ENCODE measurements at regions not wholly inside any gene's neighbourhood (a gene's known extent, or its start where the extent isn't known, plus 50 kb on each side); places are given as distances from the start of the nearest gene placed in this dataset.

DNA sequence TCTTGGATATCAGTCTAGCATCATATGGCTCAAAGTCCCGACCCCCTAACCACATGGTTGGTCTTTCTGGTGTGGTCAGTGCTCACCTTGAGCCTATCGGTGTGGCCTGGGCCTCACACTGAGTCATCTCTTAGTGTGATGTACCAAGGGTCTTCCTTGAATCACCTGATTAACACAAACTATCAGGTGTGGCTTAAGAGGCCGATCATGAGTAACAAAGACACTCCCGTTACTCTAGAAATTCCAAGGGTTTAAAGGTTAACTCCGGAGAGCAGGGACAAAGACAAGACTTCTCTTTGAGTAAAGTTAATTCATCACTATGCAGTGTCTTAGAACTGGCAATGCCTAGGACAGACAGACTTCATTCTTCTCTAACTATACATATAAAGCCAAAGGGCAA, 52.3 kb upstream of the ARMC3 start:
- Histone ChIP-seq H3K27ac (no peak overlapping the region), H3K9me3 (no peaks in the 10 kb centered on the region), H3K27me3 (no peaks in the 10 kb centered on the region), H3K4me3 (no peak overlapping the region), H3K36me3 (no peaks in the 10 kb centered on the region), H3K4me1 (no peaks in the 10 kb centered on the region)
- DNase-seq (no peak), FAIRE-seq (no peak), ATAC-seq (no peak)
- intact Hi-C loops (cut with DNase I): no loop called here
- TF ChIP-seq, protein P1, sequence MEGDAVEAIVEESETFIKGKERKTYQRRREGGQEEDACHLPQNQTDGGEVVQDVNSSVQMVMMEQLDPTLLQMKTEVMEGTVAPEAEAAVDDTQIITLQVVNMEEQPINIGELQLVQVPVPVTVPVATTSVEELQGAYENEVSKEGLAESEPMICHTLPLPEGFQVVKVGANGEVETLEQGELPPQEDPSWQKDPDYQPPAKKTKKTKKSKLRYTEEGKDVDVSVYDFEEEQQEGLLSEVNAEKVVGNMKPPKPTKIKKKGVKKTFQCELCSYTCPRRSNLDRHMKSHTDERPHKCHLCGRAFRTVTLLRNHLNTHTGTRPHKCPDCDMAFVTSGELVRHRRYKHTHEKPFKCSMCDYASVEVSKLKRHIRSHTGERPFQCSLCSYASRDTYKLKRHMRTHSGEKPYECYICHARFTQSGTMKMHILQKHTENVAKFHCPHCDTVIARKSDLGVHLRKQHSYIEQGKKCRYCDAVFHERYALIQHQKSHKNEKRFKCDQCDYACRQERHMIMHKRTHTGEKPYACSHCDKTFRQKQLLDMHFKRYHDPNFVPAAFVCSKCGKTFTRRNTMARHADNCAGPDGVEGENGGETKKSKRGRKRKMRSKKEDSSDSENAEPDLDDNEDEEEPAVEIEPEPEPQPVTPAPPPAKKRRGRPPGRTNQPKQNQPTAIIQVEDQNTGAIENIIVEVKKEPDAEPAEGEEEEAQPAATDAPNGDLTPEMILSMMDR (IDR thresholded peaks at IDR 0.05): no peak
- 75 to 80% methylated on average over 5 of the region's 5 CpGs for WGBS, 2 donors

DNA sequence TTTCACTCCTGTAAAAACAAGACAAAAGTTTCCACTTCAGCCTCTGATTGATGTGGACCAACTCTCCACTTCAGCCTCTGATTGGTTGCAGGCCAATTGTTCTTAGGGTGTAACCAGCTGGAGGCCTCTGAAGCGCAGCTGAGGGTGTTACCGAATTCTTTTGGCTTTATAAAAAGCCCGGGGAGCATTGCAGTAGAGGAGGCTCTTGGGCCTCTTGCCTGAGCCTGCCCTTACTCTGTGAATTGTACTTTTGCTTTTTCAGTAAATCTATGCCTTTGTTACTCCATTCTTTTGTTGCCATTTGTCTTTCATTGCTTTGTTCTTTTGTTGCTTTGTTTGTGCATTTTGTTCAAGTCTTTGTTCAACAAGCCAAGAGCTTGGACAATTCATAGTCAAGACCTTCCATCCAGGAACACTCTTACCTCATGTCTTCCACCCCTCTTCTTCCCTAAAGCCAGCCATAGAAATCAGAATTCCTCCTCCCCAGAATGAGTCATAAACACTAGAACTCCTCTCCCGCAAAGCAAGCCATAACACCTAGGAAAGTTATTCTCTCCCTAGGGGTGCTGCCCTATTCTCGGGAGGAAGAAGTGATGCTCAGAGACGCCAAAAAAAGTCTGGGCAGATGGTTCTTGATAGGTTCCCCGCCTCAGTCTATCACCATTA, 53.5 kb upstream of the ARMC3 start:
- Histone ChIP-seq H3K4me1 (no peaks in the 10 kb centered on the region), H3K27ac (no peak overlapping the region), H3K36me3 (no peaks in the 10 kb centered on the region), H3K9me3 (no peaks in the 10 kb centered on the region), H3K4me3 (no peak overlapping the region), H3K27me3 (no peaks in the 10 kb centered on the region)
- 90 to 91% methylated on average over 7 of the region's 7 CpGs for WGBS, 2 donors
- TF ChIP-seq, protein P1 (IDR thresholded peaks at IDR 0.05): no peak
- FAIRE-seq: no peak
- intact Hi-C loops (cut with DNase I): no loop called here
- no peak for DNase-seq
- no peak for ATAC-seq

DNA sequence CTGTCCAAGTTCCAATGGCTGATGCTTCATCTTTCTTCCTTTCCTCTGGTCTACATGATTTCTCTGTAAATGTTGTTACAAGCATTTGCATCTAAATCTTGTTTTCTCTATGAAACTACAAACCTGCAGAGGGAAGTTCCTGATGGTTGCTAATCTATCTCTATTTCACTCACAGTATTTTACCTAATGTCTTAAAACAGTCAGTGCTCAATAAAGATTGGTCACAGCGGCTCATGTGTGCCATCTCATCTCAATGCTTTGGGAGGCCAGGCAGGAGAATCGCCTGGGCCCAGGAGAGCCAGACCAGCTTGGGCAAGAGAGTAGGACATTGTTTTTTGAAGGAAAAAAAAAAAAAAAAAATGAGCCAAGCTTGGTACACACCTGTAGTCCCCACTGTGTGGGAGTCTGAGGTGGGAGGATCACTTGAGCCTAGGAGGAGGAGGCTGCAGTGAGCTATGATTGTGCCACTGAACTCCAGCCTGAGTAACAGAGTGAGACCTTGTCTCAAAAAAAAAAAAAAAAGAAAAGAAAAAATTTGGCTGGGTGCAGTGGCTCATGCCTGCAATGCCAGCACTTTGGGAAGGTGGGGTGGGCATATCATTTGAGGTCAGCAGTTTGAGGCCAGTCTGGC, 71.3 kb upstream of the ARMC3 start:
- DNase-seq (no peak), ATAC-seq (no peak), FAIRE-seq (no peak)
- Histone ChIP-seq H3K27ac (no peak overlapping the region), H3K9me3 (no peaks in the 10 kb centered on the region), H3K4me3 (no peak overlapping the region), H3K27me3 (no peaks in the 10 kb centered on the region), H3K36me3 (no peaks in the 10 kb centered on the region), H3K4me1 (no peaks in the 10 kb centered on the region)
- intact Hi-C loops (cut with DNase I): no loop called here
- WGBS, 2 donors: 94 to 95% methylated on average over 2 of the region's 2 CpGs
- TF ChIP-seq, protein P1 (IDR thresholded peaks at IDR 0.05): no peak

DNA sequence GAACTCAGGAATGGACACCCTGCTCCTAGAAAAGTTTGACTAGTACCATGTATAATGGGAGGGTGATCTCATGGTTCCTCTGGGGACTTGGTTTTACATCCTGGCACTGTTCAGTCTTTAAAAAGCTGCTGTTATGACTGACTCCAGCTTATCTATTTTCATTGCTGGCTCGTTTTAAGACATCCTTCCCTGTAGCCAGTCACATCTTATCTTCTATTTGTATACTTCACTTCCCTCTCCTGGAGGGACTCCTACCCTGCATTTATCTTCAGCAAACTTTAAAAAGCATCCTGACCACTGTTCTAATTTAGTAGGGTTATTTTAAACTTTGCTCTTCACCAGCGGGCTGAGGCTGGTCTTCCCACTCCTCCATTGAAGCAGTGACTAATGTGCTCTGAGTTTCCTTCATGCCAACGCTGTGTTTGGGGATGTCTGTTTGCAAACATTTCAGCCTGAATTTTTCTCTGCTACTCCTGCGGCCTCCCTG, 72.9 kb upstream of the ARMC3 start:
- no peak overlapping the region for H3K27ac ChIP-seq
- no peak overlapping the region for H3K4me3 ChIP-seq
- no peaks in the 10 kb centered on the region for H3K36me3 ChIP-seq
- 67 to 69% methylated on average over 4 of the region's 4 CpGs for WGBS, 2 donors
- intact Hi-C loops (cut with DNase I): no loop called here
- DNase-seq (no peak), ATAC-seq (no peak), FAIRE-seq (no peak)
- no peaks in the 10 kb centered on the region for H3K27me3 ChIP-seq
- TF ChIP-seq, protein P1 (IDR thresholded peaks at IDR 0.05): no peak
- peaks cover 0 to 3% (median 0%) of the 10 kb centered on the region in 3 donors for H3K4me1 ChIP-seq
- H3K9me3 ChIP-seq: no peaks in the 10 kb centered on the region

DNA sequence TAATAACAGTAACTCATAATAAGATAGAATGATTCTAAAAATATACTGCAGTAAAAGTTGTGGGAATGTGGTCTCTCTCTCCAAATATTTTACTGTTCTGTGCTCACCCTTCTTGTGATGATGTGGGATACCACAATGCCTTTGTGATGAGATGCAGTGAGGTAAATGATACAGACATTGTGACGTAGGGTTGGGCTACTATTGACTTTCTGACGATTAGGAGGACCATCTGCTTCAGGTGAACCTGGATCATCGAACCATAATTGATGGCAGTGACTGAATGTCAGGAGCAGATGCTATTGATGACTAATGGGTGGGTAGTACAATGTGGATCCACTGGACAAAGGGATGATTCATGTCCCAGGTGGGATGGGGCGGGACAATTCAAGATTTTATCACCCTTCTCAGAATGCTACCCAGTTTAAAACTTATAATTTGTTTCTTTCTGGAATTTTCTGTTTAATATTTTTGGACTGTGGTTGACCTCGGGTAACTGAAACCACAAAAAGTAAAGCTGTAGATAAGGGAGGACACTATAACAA, 73.9 kb upstream of the ARMC3 start:
- H3K36me3 ChIP-seq: no peaks in the 10 kb centered on the region
- H3K27me3 ChIP-seq: no peaks in the 10 kb centered on the region
- H3K27ac ChIP-seq: no peak overlapping the region
- no peak for DNase-seq
- no peak for FAIRE-seq
- no peak for ATAC-seq
- H3K4me1 ChIP-seq: peaks cover 0 to 7% (median 4%) of the 10 kb centered on the region in 3 donors
- no peaks in the 10 kb centered on the region for H3K9me3 ChIP-seq
- TF ChIP-seq, protein P1 (IDR thresholded peaks at IDR 0.05): no peak
- intact Hi-C loops (cut with DNase I): no loop called here
- 79 to 80% methylated on average over 5 of the region's 5 CpGs for WGBS, 2 donors
- H3K4me3 ChIP-seq: no peak overlapping the region
